ENCODE measurements at regions not wholly inside any gene's neighbourhood (a gene's known extent, or its start where the extent isn't known, plus 50 kb on each side); places are given as distances from the start of the nearest gene placed in this dataset.

DNA sequence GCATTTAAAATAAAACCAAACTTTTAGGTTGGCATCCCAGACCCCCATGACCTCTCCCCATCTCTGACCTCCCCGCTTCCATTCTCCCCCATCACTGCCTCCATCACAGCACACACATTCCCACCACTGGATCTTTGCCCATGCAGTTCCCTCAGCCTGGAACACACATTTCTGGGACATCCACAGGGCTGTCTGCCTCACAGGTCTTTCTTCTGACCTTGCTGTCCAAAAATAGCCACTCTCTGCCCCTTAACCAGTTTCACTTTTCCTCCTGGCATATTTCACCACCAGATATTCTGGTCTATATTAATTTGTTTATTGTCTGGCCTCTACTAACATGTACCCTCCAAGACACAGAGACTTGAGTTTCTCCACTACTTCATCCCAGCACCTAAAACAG, 75.2 kb upstream of the PRDM11 start:
- DNase-seq (ENCODE audit: low spot score) (no peak), ATAC-seq (no peak), FAIRE-seq (no peak)
- ChIA-PET CTCF (ENCODE audit: low intra/inter-chr PET ratio, low total read pairs) (no interaction called here), POLR2A (no interaction called here)
- 0% methylated on average over 1 of the region's 1 CpG for WGBS (ENCODE audit: low lambda C conversion rate)
- intact Hi-C loops (cut with micrococcal nuclease; ENCODE audit: unreplicated experiment): no loop called here
- H3K4me2 ChIP-seq (ENCODE audit: low read depth, low read length): no peak overlapping the region
- H2AFZ ChIP-seq (ENCODE audit: low read length): no peak overlapping the region
- no peaks in the 10 kb centered on the region for H3K79me2 ChIP-seq (ENCODE audit: insufficient read depth, low read length)
- peaks cover 2 to 39% of the 10 kb centered on the region in 2 experiments; a peak in 3 of 5 replicates for H3K27me3 ChIP-seq (ENCODE audit: control insufficient read depth in 1 of 2, insufficient read depth in 2 of 2, low read length in 2 of 2)
- H3K9me3 ChIP-seq (ENCODE audit: low read length): no peaks in the 10 kb centered on the region
- H3K4me1 ChIP-seq (ENCODE audit: insufficient read depth, low read length): no peaks in the 10 kb centered on the region
- no peaks in the 10 kb centered on the region for H3K36me3 ChIP-seq (replicated peaks in 1 of 2; ENCODE audit: control insufficient read depth in 1 of 2, insufficient read depth in 2 of 2, low read length in 2 of 2)
- H3K4me3 ChIP-seq (replicated peaks in 1 of 3; ENCODE audit: insufficient read depth in 1 of 3, low read depth in 2 of 3, low read length in 3 of 3): no peak overlapping the region
- H3K27ac ChIP-seq (ENCODE audit: extremely low read length, insufficient read depth, low read length): no peak overlapping the region
- H4K20me1 ChIP-seq (ENCODE audit: insufficient read depth, low read length): no peaks in the 10 kb centered on the region
- TF ChIP-seq ZMYM3 (CRISPR knock-in tag; IDR thresholded peaks at IDR 0.05) (no peak), THYN1 (CRISPR knock-in tag; IDR thresholded peaks at IDR 0.05; ENCODE audit: borderline replicate concordance, low read depth) (no peak), ZNF839 (CRISPR knock-in tag; IDR thresholded peaks at IDR 0.05; ENCODE audit: borderline replicate concordance) (no peak), FOSL1 (CRISPR knock-in tag; IDR thresholded peaks at IDR 0.05; ENCODE audit: borderline replicate concordance) (no peak), U2AF2 (IDR thresholded peaks at IDR 0.05; ENCODE audit: low read depth, low read length) (no peak), DPF2 (CRISPR knock-in tag; IDR thresholded peaks at IDR 0.05; ENCODE audit: borderline replicate concordance, low read depth) (no peak), GATA4 (IDR thresholded peaks at IDR 0.05; ENCODE audit: borderline replicate concordance, low read depth) (no peak)
- TF ChIP-seq, protein P1, sequence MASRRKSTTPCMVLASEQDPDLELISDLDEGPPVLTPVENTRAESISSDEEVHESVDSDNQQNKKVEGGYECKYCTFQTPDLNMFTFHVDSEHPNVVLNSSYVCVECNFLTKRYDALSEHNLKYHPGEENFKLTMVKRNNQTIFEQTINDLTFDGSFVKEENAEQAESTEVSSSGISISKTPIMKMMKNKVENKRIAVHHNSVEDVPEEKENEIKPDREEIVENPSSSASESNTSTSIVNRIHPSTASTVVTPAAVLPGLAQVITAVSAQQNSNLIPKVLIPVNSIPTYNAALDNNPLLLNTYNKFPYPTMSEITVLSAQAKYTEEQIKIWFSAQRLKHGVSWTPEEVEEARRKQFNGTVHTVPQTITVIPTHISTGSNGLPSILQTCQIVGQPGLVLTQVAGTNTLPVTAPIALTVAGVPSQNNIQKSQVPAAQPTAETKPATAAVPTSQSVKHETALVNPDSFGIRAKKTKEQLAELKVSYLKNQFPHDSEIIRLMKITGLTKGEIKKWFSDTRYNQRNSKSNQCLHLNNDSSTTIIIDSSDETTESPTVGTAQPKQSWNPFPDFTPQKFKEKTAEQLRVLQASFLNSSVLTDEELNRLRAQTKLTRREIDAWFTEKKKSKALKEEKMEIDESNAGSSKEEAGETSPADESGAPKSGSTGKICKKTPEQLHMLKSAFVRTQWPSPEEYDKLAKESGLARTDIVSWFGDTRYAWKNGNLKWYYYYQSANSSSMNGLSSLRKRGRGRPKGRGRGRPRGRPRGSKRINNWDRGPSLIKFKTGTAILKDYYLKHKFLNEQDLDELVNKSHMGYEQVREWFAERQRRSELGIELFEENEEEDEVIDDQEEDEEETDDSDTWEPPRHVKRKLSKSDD (CRISPR knock-in tag; IDR thresholded peaks at IDR 0.05; ENCODE audit: low read depth): no peak
- H3K9ac ChIP-seq (ENCODE audit: insufficient read depth, low read depth, low read length): no peak overlapping the region
- no TSS peak for BruUV-seq (replicated peaks)
- in situ Hi-C loops (cut with HindIII; ENCODE audit: extremely low pct_ligation_motif_present, low pct_unique_long_range_greater_than_20kb): no loop called here
